A673 (cell line): ENCODE measurements at regions not wholly inside any gene's neighbourhood (a gene's known extent, or its start where the extent isn't known, plus 50 kb on each side); places are given as distances from the start of the nearest gene placed in this dataset.

ENCODE experiments used
- BruUV-seq: library from RNA; stranded (reverse); fragments of 400-500 nt; replicated peaks from 2 replicates; lab custom pipeline; 2021; lab: Mats Ljungman, UMichigan
- CTCF ChIA-PET: fragments of 300-600 bp; sonication (Branson Sonifier 250); formaldehyde crosslinking; loops from one replicate; lab custom pipeline; 2022; ENCODE audit warnings: antibody characterized with exemption; lab: Charles Lee
- POLR2A ChIA-PET: fragments of 300-600 bp; sonication (Branson Sonifier 250); formaldehyde crosslinking; loops from one replicate; lab custom pipeline; 2022; ENCODE audit warnings: antibody characterized with exemption; ENCODE audit not compliant: low non-redundant PET; lab: Charles Lee
- DNase-seq: peaks from one replicate; pipeline ENCODE4 v3.0.0-alpha.2; 2015; ENCODE audit warnings: low spot score
- H3K27ac ChIP-seq: fragments of 200-600 bp; sonication (generic); 2 replicates; pipeline ENCODE4 v1.5.1; 2016; ENCODE audit warnings: mixed run types, low read depth, mild to moderate bottlenecking, mixed read lengths, antibody characterized with exemption, low read length; ENCODE audit not compliant: poor library complexity, severe bottlenecking
- H3K27me3 ChIP-seq: fragments of 200-600 bp; sonication (generic); replicated peaks from 2 replicates; pipeline ENCODE4 v1.6.1; 2017; ENCODE audit warnings: mixed run types, low read depth, mild to moderate bottlenecking, mixed read lengths, antibody characterized with exemption, low read length; ENCODE audit not compliant: insufficient read depth, poor library complexity
- H3K36me3 ChIP-seq: fragments of 200-600 bp; sonication (generic); 2 replicates; pipeline ENCODE4 v1.6.1; 2016; ENCODE audit warnings: mixed run types, mild to moderate bottlenecking, mixed read lengths, antibody characterized with exemption, low read length; ENCODE audit not compliant: insufficient read depth, poor library complexity, severe bottlenecking
- H3K4me1 ChIP-seq: fragments of 200-600 bp; sonication (generic); 2 replicates; pipeline ENCODE4 v1.6.1; 2017; ENCODE audit warnings: mixed run types, mild to moderate bottlenecking, mixed read lengths, antibody characterized with exemption, low read length; ENCODE audit not compliant: insufficient read depth, poor library complexity, severe bottlenecking
- H3K4me3 ChIP-seq: fragments of 200-600 bp; sonication (generic); 2 replicates; pipeline ENCODE4 v1.5.1; 2016; ENCODE audit warnings: low read depth, mixed run types, mild to moderate bottlenecking, mixed read lengths, low read length; ENCODE audit not compliant: poor library complexity, severe bottlenecking
- H3K9me3 ChIP-seq: fragments of 200-600 bp; sonication (generic); 2 replicates; pipeline ENCODE4 v1.6.1; 2016; ENCODE audit warnings: mixed run types, low read depth, mild to moderate bottlenecking, mixed read lengths, antibody characterized with exemption, low read length; ENCODE audit not compliant: poor library complexity, severe bottlenecking
- CTCF ChIP-seq: fragments of 300-800, 200-600 bp; sonication (generic); conservative IDR thresholded peaks from 2 replicates; pipeline ENCODE4 v1.5.1; 2017; ENCODE audit warnings: low read depth, mild to moderate bottlenecking, antibody characterized with exemption, low read length, moderate library complexity, mixed read lengths
- EZH2 ChIP-seq: fragments of 200-600 bp; sonication (generic); IDR thresholded peaks from 2 replicates; pipeline ENCODE4 v1.6.1; 2017; ENCODE audit warnings: borderline replicate concordance, low read depth, mild to moderate bottlenecking, mixed read lengths, antibody characterized with exemption, low read length; ENCODE audit not compliant: poor library complexity, severe bottlenecking
- intact Hi-C: fragments of 100-400 bp; cut with micrococcal nuclease; formaldehyde crosslinking; loops from one replicate; pipeline ENCODE4 v1.10.0; 2022; ENCODE audit not compliant: unreplicated experiment

- intact Hi-C loops, result no loop called here
- no peaks in the 10 kb centered on the region for H3K36me3 ChIP-seq
- CTCF ChIA-PET, result interaction anchor here (0.5 kb wide), 1 partner anchor 15 kb away, joined by 4 read pairs; no protein-coding TSS in a partner anchor
- no TSS peak for BruUV-seq
- H3K9me3 ChIP-seq, result no peaks in the 10 kb centered on the region
- no peak overlapping the region for H3K27ac ChIP-seq
- DNase-seq, result no peak
- POLR2A ChIA-PET, result no interaction called here
- TF ChIP-seq CTCF (no peak), EZH2 (no peak)
- H3K4me1 ChIP-seq, result no peaks in the 10 kb centered on the region
- H3K27me3 ChIP-seq, result peaks cover 10% of the 10 kb centered on the region
- H3K4me3 ChIP-seq, result no peak overlapping the region
Measured at GRCh38 chr5:147963436-147963835, 57.1 kb upstream of the C5orf46 start.

GRCh38 chr5:147961208-147961749 lies 54.9 kb upstream of the C5orf46 start:
- Histone ChIP-seq H3K4me3 (no peak overlapping the region), H3K4me1 (no peaks in the 10 kb centered on the region), H3K27ac (no peak overlapping the region), H3K9me3 (no peaks in the 10 kb centered on the region), H3K36me3 (no peaks in the 10 kb centered on the region), H3K27me3 (peaks cover 10% of the 10 kb centered on the region)
- intact Hi-C loops, result no loop called here
- ChIA-PET POLR2A (no interaction called here), CTCF (no interaction called here)
- DNase-seq, result no peak
- no peak for TF ChIP-seq CTCF
- no peak for TF ChIP-seq EZH2
- no TSS peak for BruUV-seq

- Histone ChIP-seq H3K4me1 (no peaks in the 10 kb centered on the region), H3K27me3 (peaks cover under 1% of the 10 kb centered on the region), H3K4me3 (no peak overlapping the region), H3K27ac (no peak overlapping the region), H3K9me3 (no peaks in the 10 kb centered on the region), H3K36me3 (no peaks in the 10 kb centered on the region)
- intact Hi-C loops, result loop anchor here (10.0 kb wide), 1 partner anchor 527 kb away; no protein-coding TSS in a partner anchor
- no peak for DNase-seq
- ChIA-PET POLR2A (no interaction called here), CTCF (no interaction called here)
- TF ChIP-seq EZH2 (no peak), CTCF (no peak)
- BruUV-seq, result no TSS peak
Measured at GRCh38 chr5:147957901-147958300, 51.6 kb upstream of the C5orf46 start.
